SU-DHL-6 (cell line): ENCODE measurements at regions not wholly inside any gene's neighbourhood (a gene's known extent, or its start where the extent isn't known, plus 50 kb on each side); places are given as distances from the start of the nearest gene placed in this dataset.

ENCODE experiments used
- EZH2phosphoT487 ChIP-seq: fragments of 200-600 bp; sonication (generic), shearing (Covaris generic); conservative IDR thresholded peaks from 2 replicates; pipeline ENCODE4 v1.6.1; 2018; ENCODE audit warnings: mild to moderate bottlenecking, antibody characterized with exemption, low read length, moderate library complexity, mixed read lengths
- TF ChIP-seq, protein P1 (sequence below): fragments of 200-600 bp; sonication (generic); IDR thresholded peaks from one replicate; pipeline ENCODE4 v1.5.1; 2017; ENCODE audit warnings: antibody characterized with exemption, mild to moderate bottlenecking, low read length, moderate library complexity; ENCODE audit not compliant: insufficient read depth, poor library complexity, severe bottlenecking

DNA sequence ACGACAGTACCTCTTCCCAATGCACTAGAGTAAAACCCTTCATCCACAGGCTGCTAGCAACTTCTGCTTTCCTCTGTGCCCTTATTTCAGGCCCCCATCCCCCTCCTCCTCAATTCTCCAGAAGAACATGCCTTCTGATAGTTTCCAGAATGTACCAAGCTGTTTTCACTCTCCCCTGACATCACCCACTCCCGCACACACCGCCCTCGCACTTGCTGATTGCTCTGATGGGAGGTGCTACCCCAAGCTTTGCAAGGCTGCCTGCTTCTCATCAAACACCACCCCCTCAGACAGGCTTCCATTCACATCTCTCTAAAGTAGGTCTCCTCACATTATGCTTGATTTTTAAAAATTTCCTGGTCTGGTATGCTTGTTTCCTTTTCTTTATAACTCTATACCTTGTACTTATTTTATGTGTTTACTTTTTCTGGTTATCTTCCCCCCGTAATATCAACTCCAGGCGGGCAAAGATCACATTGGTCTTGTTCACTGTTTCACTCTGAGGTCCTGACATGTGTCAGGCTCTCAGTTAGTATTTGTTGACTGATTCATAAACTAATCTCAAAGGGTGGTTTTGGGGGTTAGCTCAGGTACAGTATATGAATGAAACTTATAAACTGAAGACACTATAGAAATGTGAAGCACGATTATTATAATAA, 91.0 kb upstream of the C9orf72 start:
- TF ChIP-seq, protein P1, sequence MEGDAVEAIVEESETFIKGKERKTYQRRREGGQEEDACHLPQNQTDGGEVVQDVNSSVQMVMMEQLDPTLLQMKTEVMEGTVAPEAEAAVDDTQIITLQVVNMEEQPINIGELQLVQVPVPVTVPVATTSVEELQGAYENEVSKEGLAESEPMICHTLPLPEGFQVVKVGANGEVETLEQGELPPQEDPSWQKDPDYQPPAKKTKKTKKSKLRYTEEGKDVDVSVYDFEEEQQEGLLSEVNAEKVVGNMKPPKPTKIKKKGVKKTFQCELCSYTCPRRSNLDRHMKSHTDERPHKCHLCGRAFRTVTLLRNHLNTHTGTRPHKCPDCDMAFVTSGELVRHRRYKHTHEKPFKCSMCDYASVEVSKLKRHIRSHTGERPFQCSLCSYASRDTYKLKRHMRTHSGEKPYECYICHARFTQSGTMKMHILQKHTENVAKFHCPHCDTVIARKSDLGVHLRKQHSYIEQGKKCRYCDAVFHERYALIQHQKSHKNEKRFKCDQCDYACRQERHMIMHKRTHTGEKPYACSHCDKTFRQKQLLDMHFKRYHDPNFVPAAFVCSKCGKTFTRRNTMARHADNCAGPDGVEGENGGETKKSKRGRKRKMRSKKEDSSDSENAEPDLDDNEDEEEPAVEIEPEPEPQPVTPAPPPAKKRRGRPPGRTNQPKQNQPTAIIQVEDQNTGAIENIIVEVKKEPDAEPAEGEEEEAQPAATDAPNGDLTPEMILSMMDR: no peak
- TF ChIP-seq EZH2phosphoT487: no peak
